ENCODE measurements at regions not wholly inside any gene's neighbourhood (a gene's known extent, or its start where the extent isn't known, plus 50 kb on each side); places are given as distances from the start of the nearest gene placed in this dataset.

DNA sequence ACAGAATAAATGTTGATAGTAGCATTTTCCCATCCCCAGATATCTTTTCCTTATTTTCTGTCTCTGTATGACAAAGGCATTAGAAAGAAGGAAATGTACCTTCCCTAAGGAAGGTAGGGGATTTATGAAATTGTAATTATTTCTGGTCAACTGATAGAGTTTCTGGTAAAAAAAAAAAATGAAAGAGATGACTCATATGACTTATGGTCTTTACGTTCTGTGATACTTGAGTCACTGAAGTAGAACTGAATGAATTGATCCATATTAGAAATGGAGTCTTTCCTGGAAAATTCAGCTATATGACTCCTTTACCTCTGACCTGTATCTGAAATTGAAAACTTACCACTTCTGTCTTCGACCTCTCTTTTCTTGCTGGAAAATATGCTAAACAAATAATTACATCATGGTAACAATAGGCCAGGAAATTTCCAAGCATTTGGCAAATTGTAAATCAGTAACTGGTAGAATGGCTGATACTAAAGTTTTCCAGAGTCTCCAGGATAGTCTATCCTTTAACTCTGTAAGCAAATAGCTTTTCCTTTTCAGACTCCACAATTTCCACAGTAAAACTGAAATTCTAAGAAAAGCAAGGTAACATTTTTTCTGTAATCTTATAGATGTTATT lies 364.3 kb upstream of the PTBP2 start:
- Mint-ChIP-seq H3K27me3 (peaks cover 0 to 1% of the 10 kb centered on the region in 2 donors), H3K9me3 (peaks cover 0 to 2% (median 0%) of the 10 kb centered on the region in 5 donors), H3K36me3 (no peaks in the 10 kb centered on the region), H3K4me3 (no peak overlapping the region), H3K4me1 (no peaks in the 10 kb centered on the region), H3K27ac (no peak overlapping the region)
- ChIA-PET CTCF (no interaction called here), POLR2A (no interaction called here)
- Histone ChIP-seq H3K27me3 (ENCODE audit: insufficient read depth, low read length, poor library complexity, severe bottlenecking) (no peaks in the 10 kb centered on the region), H3K27ac (ENCODE audit: low read depth, low read length) (no peak overlapping the region), H3K36me3 (ENCODE audit: insufficient read depth, low read length) (no peaks in the 10 kb centered on the region), H3K9me3 (ENCODE audit: low read length) (no peaks in the 10 kb centered on the region), H3K4me3 (ENCODE audit: low read length) (no peak overlapping the region), H3K4me1 (ENCODE audit: insufficient read depth, low read length) (no peaks in the 10 kb centered on the region)
- no peak for DNase-seq

DNA sequence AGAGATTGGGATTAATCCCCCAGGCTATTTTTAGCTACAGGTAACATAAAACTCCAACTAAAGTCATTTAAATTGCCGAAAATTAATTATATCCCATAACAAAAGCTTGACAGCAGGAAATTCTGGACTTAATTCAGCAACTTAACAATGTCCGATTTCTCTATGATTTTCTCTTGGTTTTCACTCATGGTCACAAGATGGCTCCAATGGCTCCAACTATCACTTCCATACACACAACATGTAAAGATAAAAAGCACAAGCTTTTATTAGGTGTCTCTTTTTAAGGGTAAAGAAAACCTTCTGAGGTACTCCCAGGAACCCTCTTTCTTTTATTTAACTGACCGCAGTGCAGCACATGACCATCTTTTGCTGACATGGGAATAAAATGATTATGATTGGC lies 363.5 kb upstream of the PTBP2 start:
- peaks cover 0 to 2% (median 0%) of the 10 kb centered on the region in 5 donors for H3K9me3 Mint-ChIP-seq
- Histone ChIP-seq H3K36me3 (ENCODE audit: insufficient read depth, low read length) (no peaks in the 10 kb centered on the region), H3K4me1 (ENCODE audit: insufficient read depth, low read length) (no peaks in the 10 kb centered on the region), H3K27ac (ENCODE audit: low read depth, low read length) (no peak overlapping the region), H3K4me3 (ENCODE audit: low read length) (no peak overlapping the region), H3K9me3 (ENCODE audit: low read length) (no peaks in the 10 kb centered on the region), H3K27me3 (ENCODE audit: insufficient read depth, low read length, poor library complexity, severe bottlenecking) (no peaks in the 10 kb centered on the region)
- no peak overlapping the region for H3K4me3 Mint-ChIP-seq
- no peak overlapping the region for H3K27ac Mint-ChIP-seq
- no peaks in the 10 kb centered on the region for H3K36me3 Mint-ChIP-seq
- peaks cover 0 to 1% of the 10 kb centered on the region in 2 donors for H3K27me3 Mint-ChIP-seq
- CTCF ChIA-PET: no interaction called here
- H3K4me1 Mint-ChIP-seq: no peaks in the 10 kb centered on the region
- POLR2A ChIA-PET: no interaction called here
- DNase-seq: no peak

DNA sequence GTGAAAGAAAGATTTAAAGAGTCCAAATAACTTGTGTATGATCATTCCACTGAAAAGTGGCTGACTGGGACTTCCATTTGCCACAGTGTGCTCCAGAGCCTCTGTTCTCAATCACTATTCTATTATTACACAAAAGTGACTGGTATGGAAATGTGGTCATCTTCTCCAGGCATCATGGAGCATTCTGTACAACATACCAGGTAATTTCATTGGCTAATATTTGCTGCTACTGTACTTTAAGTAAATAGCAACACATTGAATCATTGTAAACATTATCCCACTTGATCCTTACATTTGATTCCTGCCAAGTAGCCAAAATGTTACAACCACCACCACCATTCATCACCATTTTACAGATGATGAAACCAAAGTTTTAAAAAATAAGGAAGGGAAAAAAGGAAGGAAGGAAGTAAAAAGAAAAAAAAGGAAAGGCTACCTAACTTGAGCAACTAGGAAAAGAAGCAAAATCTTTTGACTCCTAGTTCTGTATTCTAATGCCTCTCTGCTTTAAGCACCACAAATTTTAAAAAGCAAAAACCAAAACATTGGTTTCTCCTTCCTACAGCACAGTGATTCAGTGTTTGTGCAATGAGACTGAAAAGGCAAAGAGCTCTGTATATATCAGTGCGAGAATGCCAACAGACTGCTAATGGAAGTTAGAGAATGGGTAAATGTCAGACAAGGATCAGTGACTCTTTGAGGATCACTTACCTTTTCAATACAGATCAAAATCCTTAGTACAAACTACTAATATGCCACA lies 361.4 kb upstream of the PTBP2 start:
- ChIA-PET CTCF (no interaction called here), POLR2A (no interaction called here)
- H3K27me3 Mint-ChIP-seq: peaks cover 0 to 1% of the 10 kb centered on the region in 2 donors
- Histone ChIP-seq H3K36me3 (ENCODE audit: insufficient read depth, low read length) (no peaks in the 10 kb centered on the region), H3K27me3 (ENCODE audit: insufficient read depth, low read length, poor library complexity, severe bottlenecking) (no peaks in the 10 kb centered on the region), H3K4me3 (ENCODE audit: low read length) (no peak overlapping the region), H3K27ac (ENCODE audit: low read depth, low read length) (no peak overlapping the region), H3K9me3 (ENCODE audit: low read length) (no peaks in the 10 kb centered on the region), H3K4me1 (ENCODE audit: insufficient read depth, low read length) (no peaks in the 10 kb centered on the region)
- H3K4me3 Mint-ChIP-seq: no peak overlapping the region
- no peaks in the 10 kb centered on the region for H3K36me3 Mint-ChIP-seq
- no peaks in the 10 kb centered on the region for H3K4me1 Mint-ChIP-seq
- no peak for DNase-seq
- H3K9me3 Mint-ChIP-seq: peaks cover 0 to 2% (median 0%) of the 10 kb centered on the region in 5 donors
- H3K27ac Mint-ChIP-seq: no peak overlapping the region

DNA sequence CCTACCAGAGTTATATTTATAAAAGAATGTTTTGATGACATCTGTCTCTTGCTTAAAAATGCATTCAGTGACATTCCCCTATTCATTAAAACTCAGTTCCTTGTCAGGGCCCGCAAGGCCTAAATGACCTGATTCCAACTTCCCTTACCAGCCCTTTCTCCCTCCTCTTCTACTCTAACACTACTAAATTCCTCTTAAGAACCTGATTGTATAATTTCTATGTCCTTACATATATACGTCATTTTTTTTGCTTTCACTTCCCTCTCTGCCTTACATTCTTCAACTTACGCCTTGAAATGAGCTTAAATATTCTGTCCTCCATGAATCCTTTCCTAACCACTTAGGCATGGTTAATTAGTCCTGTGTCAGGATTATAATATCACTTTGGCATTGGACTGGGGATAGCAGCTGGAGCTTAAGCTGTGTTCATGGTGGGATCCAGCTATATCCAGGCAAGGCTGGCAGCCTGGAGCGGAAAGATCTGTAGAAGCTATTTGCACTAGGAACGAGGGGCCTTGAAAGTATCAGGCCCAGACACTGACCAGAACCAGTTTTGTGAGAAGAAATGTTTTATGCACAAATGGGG lies 360.2 kb upstream of the PTBP2 start:
- no peaks in the 10 kb centered on the region for H3K4me1 Mint-ChIP-seq
- H3K4me3 ChIP-seq (ENCODE audit: low read length): no peak overlapping the region
- H3K9me3 ChIP-seq (ENCODE audit: low read length): no peaks in the 10 kb centered on the region
- H3K27ac ChIP-seq (ENCODE audit: low read depth, low read length): no peak overlapping the region
- ChIA-PET CTCF (no interaction called here), POLR2A (no interaction called here)
- no peaks in the 10 kb centered on the region for H3K27me3 ChIP-seq (ENCODE audit: insufficient read depth, low read length, poor library complexity, severe bottlenecking)
- H3K27ac Mint-ChIP-seq: no peak overlapping the region
- no peak for DNase-seq
- no peaks in the 10 kb centered on the region for H3K36me3 Mint-ChIP-seq
- peaks cover 0 to 1% of the 10 kb centered on the region in 2 donors for H3K27me3 Mint-ChIP-seq
- H3K4me3 Mint-ChIP-seq: no peak overlapping the region
- peaks cover 0 to 2% (median 0%) of the 10 kb centered on the region in 5 donors for H3K9me3 Mint-ChIP-seq
- H3K4me1 ChIP-seq (ENCODE audit: insufficient read depth, low read length): no peaks in the 10 kb centered on the region
- H3K36me3 ChIP-seq (ENCODE audit: insufficient read depth, low read length): no peaks in the 10 kb centered on the region

DNA sequence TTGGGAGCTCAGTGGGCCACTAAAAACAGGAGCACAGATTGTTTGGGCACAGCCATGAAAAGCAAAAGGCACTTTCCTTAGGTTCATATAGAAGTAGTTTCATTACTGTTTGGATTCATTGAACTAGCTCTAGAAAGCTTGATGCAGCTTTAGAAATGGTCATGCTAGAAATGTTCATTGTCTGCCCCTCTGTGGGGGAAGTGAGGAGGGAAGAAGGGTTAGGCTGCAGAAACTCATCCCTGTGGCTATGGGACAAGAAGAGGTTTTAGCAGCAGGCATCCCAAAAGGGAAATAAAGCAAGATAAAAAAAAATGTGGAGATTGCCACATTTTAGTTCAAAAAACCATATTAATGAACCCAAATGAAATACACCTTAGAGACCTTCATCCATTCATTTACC lies 359.6 kb upstream of the PTBP2 start:
- H3K9me3 Mint-ChIP-seq: peaks cover 0 to 2% (median 0%) of the 10 kb centered on the region in 5 donors
- H3K36me3 ChIP-seq (ENCODE audit: insufficient read depth, low read length): no peaks in the 10 kb centered on the region
- H3K4me1 Mint-ChIP-seq: no peaks in the 10 kb centered on the region
- H3K4me3 ChIP-seq (ENCODE audit: low read length): no peak overlapping the region
- ChIA-PET CTCF (no interaction called here), POLR2A (no interaction called here)
- no peak for DNase-seq
- H3K27ac Mint-ChIP-seq: no peak overlapping the region
- H3K27me3 Mint-ChIP-seq: peaks cover 0 to 1% of the 10 kb centered on the region in 2 donors
- H3K4me1 ChIP-seq (ENCODE audit: insufficient read depth, low read length): no peaks in the 10 kb centered on the region
- no peaks in the 10 kb centered on the region for H3K27me3 ChIP-seq (ENCODE audit: insufficient read depth, low read length, poor library complexity, severe bottlenecking)
- no peaks in the 10 kb centered on the region for H3K36me3 Mint-ChIP-seq
- no peak overlapping the region for H3K4me3 Mint-ChIP-seq
- no peak overlapping the region for H3K27ac ChIP-seq (ENCODE audit: low read depth, low read length)
- no peaks in the 10 kb centered on the region for H3K9me3 ChIP-seq (ENCODE audit: low read length)

DNA sequence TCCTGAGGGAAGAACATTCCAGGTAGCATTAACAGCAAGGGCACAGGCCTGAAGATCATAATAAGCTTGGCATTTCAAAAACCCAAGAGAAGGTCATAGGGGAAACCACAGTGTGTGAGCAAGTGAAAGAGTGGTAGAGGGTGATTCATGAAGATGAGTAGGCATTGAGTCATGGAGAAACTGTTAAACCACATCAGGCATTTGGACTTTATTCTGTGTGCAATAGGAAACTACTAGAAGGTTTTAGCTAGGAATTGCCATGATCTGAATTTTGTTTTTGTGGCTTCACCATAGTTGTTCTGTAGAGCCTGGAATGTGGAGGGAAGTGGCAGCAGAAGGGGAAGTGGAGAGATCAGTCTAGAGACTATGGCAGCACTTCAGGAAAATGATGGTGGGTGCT lies 359.0 kb upstream of the PTBP2 start:
- H3K4me1 Mint-ChIP-seq: no peaks in the 10 kb centered on the region
- Histone ChIP-seq H3K4me1 (ENCODE audit: insufficient read depth, low read length) (no peaks in the 10 kb centered on the region), H3K4me3 (ENCODE audit: low read length) (no peak overlapping the region), H3K36me3 (ENCODE audit: insufficient read depth, low read length) (no peaks in the 10 kb centered on the region), H3K27ac (ENCODE audit: low read depth, low read length) (no peak overlapping the region), H3K27me3 (ENCODE audit: insufficient read depth, low read length, poor library complexity, severe bottlenecking) (no peaks in the 10 kb centered on the region), H3K9me3 (ENCODE audit: low read length) (no peaks in the 10 kb centered on the region)
- no peaks in the 10 kb centered on the region for H3K36me3 Mint-ChIP-seq
- POLR2A ChIA-PET: no interaction called here
- CTCF ChIA-PET: no interaction called here
- H3K9me3 Mint-ChIP-seq: peaks cover 0 to 2% (median 0%) of the 10 kb centered on the region in 5 donors
- H3K27ac Mint-ChIP-seq: no peak overlapping the region
- no peak overlapping the region for H3K4me3 Mint-ChIP-seq
- DNase-seq: no peak
- peaks cover 0 to 1% of the 10 kb centered on the region in 2 donors for H3K27me3 Mint-ChIP-seq

DNA sequence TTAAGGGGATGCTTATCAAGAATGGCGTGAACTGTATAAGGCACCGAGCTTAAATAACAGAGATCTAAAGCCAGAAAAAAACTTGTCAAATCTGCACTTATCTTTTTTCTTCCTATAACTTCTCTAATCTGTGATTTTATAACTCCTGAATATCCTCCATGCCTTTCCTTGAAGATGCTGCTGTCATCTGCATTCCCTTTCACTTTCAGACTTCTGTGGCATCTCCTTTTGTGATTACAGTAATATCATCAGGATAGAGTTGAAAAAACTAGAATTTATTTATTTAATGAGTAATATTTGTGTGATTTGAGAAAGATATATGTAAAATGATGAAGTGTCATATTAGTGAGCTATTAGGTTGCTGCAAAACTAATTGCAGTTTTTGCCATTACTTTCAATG lies 357.8 kb upstream of the PTBP2 start:
- Mint-ChIP-seq H3K4me3 (no peak overlapping the region), H3K36me3 (no peaks in the 10 kb centered on the region), H3K9me3 (peaks cover 0 to 2% (median 0%) of the 10 kb centered on the region in 5 donors), H3K4me1 (no peaks in the 10 kb centered on the region), H3K27ac (no peak overlapping the region), H3K27me3 (peaks cover 0 to 1% of the 10 kb centered on the region in 2 donors)
- Histone ChIP-seq H3K4me3 (ENCODE audit: low read length) (no peak overlapping the region), H3K27me3 (ENCODE audit: insufficient read depth, low read length, poor library complexity, severe bottlenecking) (no peaks in the 10 kb centered on the region), H3K4me1 (ENCODE audit: insufficient read depth, low read length) (no peaks in the 10 kb centered on the region), H3K9me3 (ENCODE audit: low read length) (no peaks in the 10 kb centered on the region), H3K36me3 (ENCODE audit: insufficient read depth, low read length) (no peaks in the 10 kb centered on the region), H3K27ac (ENCODE audit: low read depth, low read length) (no peak overlapping the region)
- POLR2A ChIA-PET: no interaction called here
- DNase-seq: no peak
- CTCF ChIA-PET: no interaction called here

DNA sequence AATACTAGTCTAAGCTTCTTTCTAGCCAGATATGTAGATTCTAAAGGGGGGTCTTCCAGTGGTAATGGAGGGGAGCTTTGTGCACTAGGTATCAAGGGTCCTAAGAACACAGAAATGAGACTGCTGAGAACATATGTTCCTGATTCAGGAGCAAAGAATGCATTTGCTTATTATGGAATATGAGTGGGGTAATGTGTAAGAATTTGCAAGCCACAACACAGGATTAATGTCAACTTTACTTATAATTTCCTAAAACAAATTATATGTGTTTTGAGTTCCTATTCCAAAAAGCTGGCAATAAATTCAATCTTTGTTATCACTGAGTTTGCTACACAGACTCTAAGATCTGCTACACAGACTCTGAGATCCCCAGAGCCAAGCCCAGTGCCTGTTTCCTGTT lies 357.0 kb upstream of the PTBP2 start:
- Mint-ChIP-seq H3K4me3 (no peak overlapping the region), H3K9me3 (peaks cover 0 to 2% (median 0%) of the 10 kb centered on the region in 5 donors), H3K27me3 (peaks cover 0 to 1% of the 10 kb centered on the region in 2 donors), H3K36me3 (no peaks in the 10 kb centered on the region), H3K4me1 (no peaks in the 10 kb centered on the region), H3K27ac (no peak overlapping the region)
- Histone ChIP-seq H3K4me3 (ENCODE audit: low read length) (no peak overlapping the region), H3K4me1 (ENCODE audit: insufficient read depth, low read length) (no peaks in the 10 kb centered on the region), H3K9me3 (ENCODE audit: low read length) (no peaks in the 10 kb centered on the region), H3K36me3 (ENCODE audit: insufficient read depth, low read length) (no peaks in the 10 kb centered on the region), H3K27me3 (ENCODE audit: insufficient read depth, low read length, poor library complexity, severe bottlenecking) (no peaks in the 10 kb centered on the region), H3K27ac (ENCODE audit: low read depth, low read length) (no peak overlapping the region)
- DNase-seq: no peak
- ChIA-PET CTCF (no interaction called here), POLR2A (no interaction called here)

All from CD8-positive, alpha-beta memory T cell (primary cell).